GM19239 (cell line): ENCODE measurements at regions not wholly inside any gene's neighbourhood (a gene's known extent, or its start where the extent isn't known, plus 50 kb on each side); places are given as distances from the start of the nearest gene placed in this dataset.
"Not testable (repeated sequence)": the region's sequence is repeated elsewhere in the genome, so short reads cannot be mapped to it uniquely, and the experiment has no call there.

ENCODE experiments used
- DNase-seq: peaks from one replicate; pipeline ENCODE4 v3.0.0; 2011; ENCODE audit warnings: low spot score; ENCODE audit not compliant: insufficient read length
- FAIRE-seq: peaks from 2 replicates; lab custom pipeline; 2011; peaks lifted over from hg19 to GRCh38; lab: Jason Lieb, UNC

- DNase-seq = no peak
- peak; percentile 26 for FAIRE-seq
Observed at GRCh38 chr3:81911221-81911620, 149.8 kb upstream of the GBE1 start.

DNA sequence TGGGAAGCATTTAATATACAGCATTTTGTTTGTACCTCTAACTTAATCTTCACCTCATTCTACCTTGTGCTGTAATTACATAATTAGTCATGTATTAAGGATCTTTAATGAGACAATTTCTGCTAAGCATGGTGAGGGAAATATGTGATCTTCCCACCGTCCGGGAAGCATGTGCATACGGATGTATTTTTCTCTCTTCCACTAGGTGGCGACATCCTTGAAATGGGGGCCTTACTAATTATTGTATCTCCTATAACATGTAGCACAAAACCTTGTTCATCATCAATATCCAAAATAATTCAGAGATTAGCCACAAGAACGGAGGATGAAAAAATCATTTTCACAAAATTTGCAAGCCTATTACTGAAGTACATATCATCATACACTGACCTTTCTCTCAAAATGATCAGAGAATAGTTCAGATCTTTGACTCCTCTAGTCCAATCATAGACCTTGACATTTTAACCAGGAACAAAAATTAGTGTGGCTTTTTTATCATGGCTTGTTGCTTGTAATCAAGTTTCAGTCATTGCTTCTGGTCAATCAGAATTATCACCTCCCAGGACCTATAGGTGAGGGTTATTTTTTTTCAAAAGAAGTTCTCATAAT is 148.9 kb upstream of the GBE1 start:
- DNase-seq = no peak
- FAIRE-seq = peak; percentile 82

- DNase-seq (no peak), FAIRE-seq (no peak)
Observed at GRCh38 chr3:81909796-81910195, 148.4 kb upstream of the GBE1 start.

DNA sequence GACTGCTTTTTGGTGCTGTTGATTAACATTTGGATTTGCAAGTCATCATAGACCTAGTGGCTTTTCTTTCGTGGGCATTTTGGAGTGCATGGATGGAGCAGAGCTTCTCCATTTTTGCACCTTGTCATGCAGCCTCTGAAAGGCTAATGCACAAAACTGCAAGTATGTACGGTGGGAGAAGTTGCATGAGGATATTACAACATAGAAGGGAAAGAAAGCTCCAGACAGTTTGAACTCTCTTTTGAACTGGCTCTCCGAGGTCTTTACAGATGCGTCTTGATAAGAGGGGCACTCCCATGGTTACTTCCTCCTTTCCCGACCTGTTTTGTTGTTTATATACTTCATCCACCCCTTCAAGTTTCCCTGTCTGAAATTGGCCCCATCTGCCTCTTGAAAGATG is 147.1 kb upstream of the GBE1 start:
- FAIRE-seq (no peak), DNase-seq (no peak)

GRCh38 chr3:81898336-81898735 is 136.9 kb upstream of the GBE1 start:
- FAIRE-seq (no peak), DNase-seq (no peak)

- FAIRE-seq (no peak), DNase-seq (no peak)
Observed at GRCh38 chr3:81894598-81894997, 133.2 kb upstream of the GBE1 start.

- FAIRE-seq (no peak), DNase-seq (no peak)
Observed at GRCh38 chr3:81891055-81891895, 129.8 kb upstream of the GBE1 start.

DNA sequence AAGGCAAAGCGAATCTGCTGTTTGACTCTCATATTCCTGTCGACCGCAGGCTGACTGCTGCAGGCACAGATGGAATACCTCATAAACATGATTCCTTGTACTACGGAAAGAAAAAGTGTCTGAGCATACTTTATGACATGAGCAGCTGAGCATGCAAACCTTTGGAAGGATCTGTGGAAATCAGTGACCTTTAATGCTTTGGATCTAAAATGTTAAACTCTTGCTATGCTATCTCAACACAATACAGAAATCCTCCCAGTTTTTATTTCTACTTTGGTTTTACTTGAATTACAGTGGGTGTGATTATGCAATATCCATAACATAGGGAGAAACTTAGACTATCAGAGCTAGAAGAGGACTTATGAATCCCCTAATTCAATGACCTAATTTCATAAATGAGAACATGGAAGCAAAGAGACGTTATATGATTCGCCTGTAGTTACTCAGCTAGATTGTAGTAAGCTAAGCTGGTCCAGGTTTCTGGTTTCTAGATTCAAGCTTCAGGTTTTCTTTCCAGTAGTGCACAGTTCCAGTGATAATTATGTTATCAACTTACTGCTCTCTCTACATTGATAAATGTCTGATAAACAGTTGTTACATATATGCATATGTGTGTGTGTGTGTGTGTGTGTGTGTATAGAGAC is 127.6 kb upstream of the GBE1 start:
- FAIRE-seq (no peak), DNase-seq (no peak)

GRCh38 chr3:81887448-81887847 is 126.0 kb upstream of the GBE1 start:
- no peak for DNase-seq
- no peak for FAIRE-seq

GRCh38 chr3:81886081-81886480 is 124.6 kb upstream of the GBE1 start:
- FAIRE-seq (no peak), DNase-seq (no peak)

- no peak for FAIRE-seq
- DNase-seq = no peak
Observed at GRCh38 chr3:81884791-81885190, 123.3 kb upstream of the GBE1 start.

- DNase-seq (no peak), FAIRE-seq (no peak)
Observed at GRCh38 chr3:81876826-81877225, 115.4 kb upstream of the GBE1 start.

DNA sequence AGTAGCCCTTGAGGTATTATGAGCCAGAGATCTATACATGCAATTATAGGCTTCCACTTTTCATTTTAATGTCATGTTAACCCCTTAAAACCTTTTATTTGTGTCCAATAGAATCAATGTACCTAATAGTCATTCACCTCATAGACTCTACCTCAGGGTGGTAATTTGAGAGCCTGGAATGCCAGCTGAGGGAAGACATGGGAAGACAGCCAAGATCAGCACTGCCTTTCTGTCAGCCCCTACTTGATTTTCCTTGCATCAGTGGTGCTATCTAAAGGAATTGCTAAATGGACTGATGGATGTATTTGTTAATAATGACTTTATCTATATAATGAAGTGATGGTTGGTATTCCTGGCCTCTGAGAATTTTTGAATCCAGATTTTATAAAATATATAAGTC is 113.3 kb upstream of the GBE1 start:
- no peak for FAIRE-seq
- no peak for DNase-seq

DNA sequence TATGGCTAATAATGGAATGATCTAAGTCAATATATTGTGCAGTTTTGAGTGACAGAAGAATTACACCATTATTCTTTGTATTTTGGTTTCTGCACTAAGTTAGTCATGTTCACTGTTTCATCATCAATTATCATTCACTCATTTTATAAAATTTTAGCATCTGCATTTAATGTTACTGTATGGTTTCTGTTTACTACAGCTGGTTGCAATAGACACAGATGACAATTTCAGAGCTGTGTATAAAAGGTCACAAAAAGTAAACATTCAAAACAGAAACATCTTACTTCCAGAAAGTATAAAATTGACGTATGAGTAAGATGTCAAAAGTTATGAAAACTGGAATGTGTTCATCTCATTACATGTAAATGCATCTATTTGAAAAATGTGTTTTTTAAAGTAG is 111.1 kb upstream of the GBE1 start:
- no peak for FAIRE-seq
- DNase-seq = no peak

GRCh38 chr3:81871358-81872155 is 110.1 kb upstream of the GBE1 start:
- FAIRE-seq = no peak
- no peak for DNase-seq

DNA sequence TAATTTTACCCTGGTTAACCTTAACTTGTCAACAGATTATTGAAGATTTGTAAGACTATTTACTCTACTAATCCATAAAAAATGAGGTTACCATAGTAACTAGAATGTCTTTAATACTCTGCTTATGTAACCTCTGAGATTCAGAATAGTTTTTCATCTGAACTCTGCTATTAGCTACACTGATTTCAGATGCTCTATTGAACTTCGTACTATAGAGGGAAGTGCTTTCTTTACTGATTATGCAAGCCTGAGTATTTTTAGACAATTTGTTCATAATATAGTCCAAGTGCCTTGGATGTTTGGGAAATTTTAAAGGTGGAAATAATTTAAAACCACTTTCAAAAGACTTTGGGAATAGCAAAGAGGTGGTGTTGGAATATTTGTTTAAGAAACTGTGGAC is 107.9 kb upstream of the GBE1 start:
- DNase-seq (no peak), FAIRE-seq (no peak)

- no peak for DNase-seq
- FAIRE-seq = no peak
Observed at GRCh38 chr3:81868597-81868996, 107.2 kb upstream of the GBE1 start.

- FAIRE-seq (no peak), DNase-seq (no peak)
Observed at GRCh38 chr3:81867875-81868274, 106.4 kb upstream of the GBE1 start.

DNA sequence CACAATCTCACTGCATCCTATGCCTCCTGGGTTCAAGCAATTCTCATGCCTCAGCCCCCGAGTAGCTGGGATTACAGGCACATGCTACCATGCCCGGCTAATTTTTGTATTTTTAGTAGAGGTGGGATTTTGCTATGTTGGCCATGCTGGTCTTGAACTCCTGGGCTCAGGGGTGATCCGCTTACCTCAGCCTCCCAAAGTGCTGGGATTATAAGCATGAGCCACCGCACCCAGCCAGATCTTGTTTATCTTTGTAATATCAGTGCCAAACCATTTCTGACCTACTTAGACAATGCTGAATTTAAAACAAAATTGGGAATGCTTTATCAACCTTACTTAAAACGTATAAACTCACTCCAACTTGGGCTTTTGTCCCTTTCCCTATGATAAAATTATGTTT is 103.7 kb upstream of the GBE1 start:
- DNase-seq, FAIRE-seq: not testable (repeated sequence)

GRCh38 chr3:81864272-81864671 is 102.8 kb upstream of the GBE1 start:
- DNase-seq (no peak), FAIRE-seq (no peak)

DNA sequence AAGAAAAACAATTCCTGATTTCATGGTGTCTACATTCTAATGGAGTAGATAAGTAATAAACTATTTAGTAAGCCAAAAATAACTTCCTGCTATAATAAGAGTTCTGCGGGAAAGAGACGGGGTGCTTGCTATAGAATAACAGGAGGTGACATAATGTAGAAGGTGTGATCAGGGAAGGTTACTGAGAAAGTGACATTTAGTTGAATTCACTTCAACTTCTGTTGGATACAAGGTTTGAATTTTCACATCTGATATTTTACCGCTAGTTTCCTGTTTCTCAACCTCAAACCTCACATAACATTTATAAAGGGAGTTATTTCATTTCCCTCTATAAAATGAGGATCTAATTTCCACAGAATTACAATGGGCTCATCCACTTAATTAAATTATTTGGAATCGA is 102.3 kb upstream of the GBE1 start:
- no peak for DNase-seq
- FAIRE-seq = no peak
